ENCODE measurements at regions not wholly inside any gene's neighbourhood (a gene's known extent, or its start where the extent isn't known, plus 50 kb on each side); places are given as distances from the start of the nearest gene placed in this dataset.

DNA sequence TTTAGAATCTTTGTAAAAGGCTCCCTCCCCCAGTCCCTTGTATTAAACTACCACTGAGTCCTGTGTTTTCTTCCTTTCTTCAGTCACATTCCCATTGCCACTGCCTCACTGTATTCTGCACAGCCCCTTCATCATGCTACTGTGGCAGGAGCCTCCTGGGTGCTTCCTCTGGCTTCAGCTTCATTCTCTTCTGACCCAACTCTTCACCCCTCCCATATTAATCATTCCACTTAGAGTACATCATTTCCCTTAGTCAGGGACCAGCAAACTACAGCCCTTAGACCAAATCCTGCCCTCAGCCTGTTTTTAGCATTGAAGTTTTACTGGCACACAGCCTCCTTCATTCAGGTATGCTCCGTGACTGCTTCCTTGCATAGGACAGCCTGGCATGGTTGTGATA lies 127.7 kb upstream of the MTNR1B start:
- DNase-seq: no peak

- DNase-seq: no peak
Measured at GRCh38 chr11:92843455-92843854, 126.0 kb upstream of the MTNR1B start.

DNA sequence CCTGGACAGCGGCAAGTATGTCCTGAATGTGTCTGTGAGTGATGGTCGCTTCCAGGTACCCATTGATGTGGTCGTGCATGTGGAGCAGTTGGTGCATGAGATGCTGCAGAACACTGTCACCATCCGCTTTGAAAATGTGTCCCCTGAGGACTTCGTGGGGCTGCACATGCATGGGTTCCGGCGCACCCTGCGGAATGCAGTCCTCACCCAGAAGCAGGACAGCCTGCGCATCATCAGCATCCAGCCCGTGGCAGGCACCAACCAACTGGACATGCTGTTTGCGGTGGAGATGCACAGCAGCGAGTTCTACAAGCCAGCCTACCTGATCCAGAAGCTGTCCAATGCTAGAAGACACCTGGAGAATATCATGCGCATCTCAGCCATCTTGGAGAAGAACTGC lies 125.3 kb upstream of the MTNR1B start:
- no peak for DNase-seq

GRCh38 chr11:92845390-92845789 lies 124.1 kb upstream of the MTNR1B start:
- DNase-seq: no peak

DNA sequence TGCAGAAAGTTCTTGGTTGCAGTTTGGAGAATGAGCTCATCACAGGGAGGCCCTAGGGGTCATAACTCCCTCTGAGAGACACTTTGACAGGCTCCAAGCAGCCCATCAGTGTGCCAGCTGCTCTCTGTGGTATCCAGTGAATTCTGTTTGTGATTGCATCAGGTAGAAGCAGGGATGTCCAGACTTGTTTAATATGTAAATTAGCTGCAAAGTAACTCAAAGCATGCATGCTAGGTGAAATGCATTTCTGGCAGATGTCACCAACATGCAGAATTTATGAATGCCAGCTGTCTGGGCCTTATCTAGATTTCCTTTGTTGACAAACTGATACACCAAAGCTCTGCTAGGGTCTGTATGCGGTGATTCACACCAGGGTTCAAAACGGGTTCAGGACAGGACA lies 123.6 kb upstream of the MTNR1B start:
- DNase-seq: no peak

GRCh38 chr11:92846491-92847125 lies 122.8 kb upstream of the MTNR1B start:
- DNase-seq: no peak

GRCh38 chr11:92848578-92848977 lies 120.9 kb upstream of the MTNR1B start:
- no peak for DNase-seq

DNA sequence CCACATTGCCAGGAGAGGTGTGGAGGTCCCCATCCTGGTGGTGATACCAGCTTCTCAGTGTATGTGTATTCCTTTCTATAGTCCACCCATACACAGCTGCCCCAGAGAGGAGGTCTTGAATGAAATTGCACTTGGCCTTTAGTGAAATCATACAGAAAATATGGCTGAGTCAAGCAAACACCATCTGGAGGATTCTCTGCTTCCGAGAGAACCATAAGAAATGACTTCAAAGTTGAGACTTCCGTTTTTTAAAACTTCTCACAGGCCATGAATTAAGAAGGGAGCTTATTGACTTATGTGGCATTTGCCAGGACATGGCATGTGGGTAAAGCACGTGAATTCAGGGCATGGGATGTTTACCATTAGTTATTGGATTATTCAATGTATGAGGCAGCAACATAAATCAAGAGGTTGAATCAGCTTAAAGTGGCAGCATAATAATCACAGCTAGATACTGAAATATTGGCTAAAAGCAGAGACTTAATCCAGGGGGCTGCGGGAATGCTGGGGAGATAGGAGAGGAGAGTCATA lies 119.1 kb upstream of the MTNR1B start:
- no peak for DNase-seq

- no peak for DNase-seq
Measured at GRCh38 chr11:92852229-92852628, 117.2 kb upstream of the MTNR1B start.

DNA sequence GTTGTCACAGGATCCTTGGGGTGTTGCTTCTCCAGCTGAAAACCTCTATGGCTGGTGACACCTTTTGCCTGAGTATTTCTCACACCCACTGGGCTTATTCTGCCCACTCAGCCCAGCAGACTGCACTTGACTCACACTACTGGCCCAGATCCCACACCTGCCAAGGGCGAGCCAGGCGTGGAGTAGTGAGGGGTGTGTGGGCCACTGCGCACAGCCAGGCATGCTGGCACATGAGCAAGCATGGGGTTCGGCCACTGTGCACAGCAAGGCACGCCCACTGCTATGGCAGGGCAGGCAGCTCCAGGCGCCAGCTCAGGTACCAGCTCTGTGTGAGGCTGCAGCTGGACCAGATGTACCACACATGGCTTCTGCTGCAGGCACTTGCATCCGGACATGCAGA lies 116.5 kb upstream of the MTNR1B start:
- DNase-seq: no peak

- no peak for DNase-seq
Measured at GRCh38 chr11:92854162-92854561, 115.3 kb upstream of the MTNR1B start.

- no peak for DNase-seq
Measured at GRCh38 chr11:92854952-92855351, 114.5 kb upstream of the MTNR1B start.

DNA sequence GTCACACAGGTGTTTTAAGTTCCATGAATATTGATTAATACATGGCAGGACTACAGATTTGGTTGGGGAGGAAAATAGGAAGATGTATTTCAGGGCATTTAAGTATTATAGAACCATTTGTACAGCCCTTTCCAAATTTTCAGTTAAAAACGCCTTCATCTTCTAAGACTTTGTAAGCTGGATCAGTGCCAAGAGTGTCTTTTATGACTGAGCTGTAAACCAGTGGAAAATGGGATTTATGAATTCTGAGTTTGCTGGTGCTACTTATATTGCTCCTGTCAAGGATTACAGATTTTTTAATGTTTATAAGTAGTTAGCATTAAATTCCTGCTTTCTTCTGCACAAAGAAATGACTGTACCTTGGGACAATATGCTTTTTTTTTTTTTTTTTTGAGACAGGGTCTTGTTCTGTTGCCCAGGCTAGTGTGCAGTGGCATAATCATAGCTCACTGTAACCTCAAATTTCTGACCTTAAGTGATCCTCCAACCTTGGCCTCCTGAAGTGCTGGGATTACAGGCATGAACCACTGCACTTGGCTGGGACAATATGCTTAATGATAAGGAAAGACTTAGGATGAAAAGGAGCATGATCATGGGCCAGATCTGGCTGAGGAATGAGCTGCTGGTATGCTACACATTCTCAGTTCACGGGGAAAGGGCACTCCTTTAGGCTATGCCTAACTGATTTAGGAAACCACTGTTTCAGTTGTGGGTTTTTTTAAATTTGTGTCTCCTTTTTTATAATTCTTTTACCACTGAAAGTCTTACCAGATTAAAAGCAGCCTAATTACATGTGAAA lies 113.6 kb upstream of the MTNR1B start:
- no peak for DNase-seq

DNA sequence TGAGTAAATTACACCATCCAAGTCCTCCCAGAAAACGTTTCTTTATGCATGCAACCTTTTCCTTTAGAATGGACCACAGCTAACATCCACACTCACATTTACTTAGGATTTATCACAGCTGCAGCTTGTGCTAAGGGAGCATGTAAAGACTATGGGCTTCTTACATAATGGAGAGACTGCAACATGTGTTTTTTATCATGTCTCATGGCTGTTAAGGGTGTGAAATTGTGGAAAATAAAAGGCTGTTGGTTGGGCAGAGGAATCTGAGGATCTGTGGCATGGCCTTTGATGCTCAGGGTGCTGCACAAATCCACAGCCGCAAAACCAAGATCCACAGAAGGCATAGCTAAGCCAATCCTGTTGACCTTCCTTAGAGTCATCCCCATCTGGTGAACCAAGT lies 112.0 kb upstream of the MTNR1B start:
- DNase-seq: no peak

GRCh38 chr11:92859156-92859690 lies 110.2 kb upstream of the MTNR1B start:
- DNase-seq: peak in 1 of 14 donors; percentile 9

DNA sequence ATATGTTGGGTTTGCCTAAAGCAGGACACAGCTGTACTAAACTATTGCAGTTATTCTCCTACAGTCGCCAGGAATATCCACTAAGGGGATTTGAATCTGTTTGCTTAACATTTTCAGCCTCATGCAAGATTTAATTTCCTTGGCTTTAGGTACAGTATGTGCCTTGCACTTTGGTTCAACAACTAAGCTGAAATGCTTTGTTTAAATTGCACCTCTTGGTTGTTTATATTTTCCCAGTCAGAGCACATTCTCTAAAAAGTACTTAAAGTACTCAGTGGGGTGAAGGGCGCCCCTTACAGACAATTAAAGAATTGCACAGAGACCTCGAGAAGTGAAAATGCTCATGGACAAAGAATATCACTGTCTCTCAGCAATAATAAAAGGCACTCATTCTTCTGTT lies 107.8 kb upstream of the MTNR1B start:
- no peak for DNase-seq

DNA sequence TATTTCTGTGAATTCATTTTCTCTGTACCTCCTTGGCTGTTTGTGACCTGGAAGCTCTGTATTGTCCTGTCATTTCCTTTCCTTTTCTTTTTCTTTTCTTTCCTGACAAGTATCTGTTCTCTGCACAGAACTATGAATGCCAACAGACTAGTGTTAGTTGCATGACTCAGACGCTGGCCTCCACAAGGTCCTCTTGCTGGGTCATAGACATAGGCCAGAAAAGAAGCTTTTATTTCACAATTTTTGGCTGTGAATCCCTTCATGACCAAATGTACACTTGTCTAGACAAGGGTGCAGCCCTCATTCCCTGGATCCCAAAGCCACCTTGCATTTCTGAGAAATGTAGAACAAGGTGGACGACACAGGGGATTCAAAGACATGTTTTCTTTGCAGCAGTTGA lies 104.1 kb upstream of the MTNR1B start:
- DNase-seq: no peak

DNA sequence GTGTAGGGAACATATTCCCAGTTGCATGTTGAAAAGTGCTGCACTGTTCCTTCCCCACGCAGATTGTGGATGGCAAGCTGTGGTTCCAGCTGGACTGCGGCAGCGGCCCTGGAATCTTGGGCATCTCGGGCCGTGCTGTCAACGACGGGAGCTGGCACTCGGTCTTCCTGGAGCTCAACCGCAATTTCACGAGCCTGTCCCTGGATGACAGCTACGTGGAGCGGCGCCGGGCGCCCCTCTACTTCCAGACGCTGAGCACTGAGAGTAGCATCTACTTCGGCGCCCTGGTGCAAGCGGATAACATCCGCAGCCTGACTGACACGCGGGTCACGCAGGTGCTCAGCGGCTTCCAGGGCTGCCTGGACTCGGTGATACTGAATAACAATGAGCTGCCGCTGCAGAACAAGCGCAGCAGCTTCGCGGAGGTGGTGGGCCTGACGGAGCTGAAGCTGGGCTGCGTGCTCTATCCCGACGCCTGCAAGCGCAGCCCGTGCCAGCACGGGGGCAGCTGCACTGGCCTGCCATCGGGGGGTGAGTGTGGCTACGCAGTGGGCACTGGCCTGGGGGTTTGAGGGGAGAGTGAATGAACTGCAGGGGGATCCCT lies 102.7 kb upstream of the MTNR1B start:
- no peak for DNase-seq

- DNase-seq: no peak
Measured at GRCh38 chr11:92867913-92868619, 101.4 kb upstream of the MTNR1B start.

GRCh38 chr11:92869716-92870115 lies 99.7 kb upstream of the MTNR1B start:
- DNase-seq: no peak

- no peak for DNase-seq
Measured at GRCh38 chr11:92870196-92870832, 99.1 kb upstream of the MTNR1B start.

GRCh38 chr11:92873551-92873950 lies 95.9 kb upstream of the MTNR1B start:
- no peak for DNase-seq
